ENCODE measurements at regions not wholly inside any gene's neighbourhood (a gene's known extent, or its start where the extent isn't known, plus 50 kb on each side); places are given as distances from the start of the nearest gene placed in this dataset.

GRCh38 chr10:76700241-76700640 is 937.4 kb downstream of the KCNMA1 start:
- no peak for TF ChIP-seq TCF7 (CRISPR knock-in tag; IDR thresholded peaks at IDR 0.05; ENCODE audit: low read depth)
- no peak for TF ChIP-seq E2F4 (CRISPR knock-in tag; IDR thresholded peaks at IDR 0.05; ENCODE audit: borderline replicate concordance, low read depth)
- no peak for TF ChIP-seq ZNF138 (CRISPR knock-in tag; conservative IDR thresholded peaks at IDR 0.05)
- no peak for TF ChIP-seq IRF2 (CRISPR knock-in tag; IDR thresholded peaks at IDR 0.05; ENCODE audit: borderline replicate concordance, low read depth)
- no peak for TF ChIP-seq RELA (CRISPR knock-in tag; IDR thresholded peaks at IDR 0.05; ENCODE audit: borderline replicate concordance)
- TF ChIP-seq ZNF423 (CRISPR knock-in tag; IDR thresholded peaks at IDR 0.05): no peak
- no peak for TF ChIP-seq ZBTB43 (CRISPR knock-in tag; IDR thresholded peaks at IDR 0.05)
- TF ChIP-seq, protein P1, sequence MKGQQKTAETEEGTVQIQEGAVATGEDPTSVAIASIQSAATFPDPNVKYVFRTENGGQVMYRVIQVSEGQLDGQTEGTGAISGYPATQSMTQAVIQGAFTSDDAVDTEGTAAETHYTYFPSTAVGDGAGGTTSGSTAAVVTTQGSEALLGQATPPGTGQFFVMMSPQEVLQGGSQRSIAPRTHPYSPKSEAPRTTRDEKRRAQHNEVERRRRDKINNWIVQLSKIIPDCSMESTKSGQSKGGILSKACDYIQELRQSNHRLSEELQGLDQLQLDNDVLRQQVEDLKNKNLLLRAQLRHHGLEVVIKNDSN (CRISPR knock-in tag; IDR thresholded peaks at IDR 0.05): no peak
- Mint-ChIP-seq H3K9me3 (peaks cover 12% of the 10 kb centered on the region), H3K4me1 (peaks cover 9% of the 10 kb centered on the region), H3K27ac (no peak overlapping the region), H3K36me3 (no peaks in the 10 kb centered on the region), H3K4me3 (no peak overlapping the region), H3K27me3 (ENCODE audit: low read depth) (no peaks in the 10 kb centered on the region)
- no peak for DNase-seq (ENCODE audit: low spot score)
- POLR2A ChIA-PET: no interaction called here
- CTCF ChIA-PET: no interaction called here
- ATAC-seq: no peak

GRCh38 chr10:76697923-76698322 is 939.7 kb downstream of the KCNMA1 start:
- Mint-ChIP-seq H3K4me3 (no peak overlapping the region), H3K27ac (no peak overlapping the region), H3K36me3 (peaks cover 5% of the 10 kb centered on the region; the same call in 1 of the 2 replicates), H3K27me3 (ENCODE audit: low read depth) (no peaks in the 10 kb centered on the region), H3K4me1 (peaks cover 9% of the 10 kb centered on the region), H3K9me3 (peaks cover 29% of the 10 kb centered on the region)
- ChIA-PET CTCF (interaction anchor here (0.9 kb wide), 1 partner anchor 205 kb away, joined by 3 read pairs; no protein-coding TSS in a partner anchor), POLR2A (interaction anchor here (1.0 kb wide), 1 partner anchor 287 kb away, joined by 3 read pairs; no protein-coding TSS in a partner anchor)
- no peak for TF ChIP-seq TEAD1 (CRISPR knock-in tag; IDR thresholded peaks at IDR 0.05)
- peak; percentile 95 for TF ChIP-seq ZNF423 (CRISPR knock-in tag; IDR thresholded peaks at IDR 0.05)
- peak; percentile 26; the same call in 1 of the 2 replicates for ATAC-seq
- DNase-seq (ENCODE audit: low spot score): no peak

DNA sequence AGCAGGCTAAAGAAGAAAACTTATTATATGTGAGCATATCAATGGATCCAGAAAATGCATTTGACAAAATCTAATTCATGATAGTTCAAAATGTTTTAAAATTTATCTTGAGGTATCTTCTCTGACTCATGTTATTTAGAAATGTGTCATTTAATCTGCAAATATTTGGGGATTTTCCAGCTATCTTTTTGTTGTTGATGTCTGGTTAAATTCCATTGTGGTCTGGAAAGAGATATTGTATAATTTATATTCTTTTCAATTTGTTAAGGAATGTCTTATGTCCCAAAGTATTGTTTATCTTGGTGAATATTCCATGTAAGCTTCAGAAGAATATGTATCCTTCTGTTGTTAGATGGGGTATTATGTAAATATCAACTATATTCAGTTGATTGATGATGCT is 942.5 kb downstream of the KCNMA1 start:
- Mint-ChIP-seq H3K4me3 (no peak overlapping the region), H3K4me1 (peaks cover 9% of the 10 kb centered on the region), H3K27ac (no peak overlapping the region), H3K36me3 (peaks cover 27% of the 10 kb centered on the region), H3K27me3 (ENCODE audit: low read depth) (no peaks in the 10 kb centered on the region), H3K9me3 (peaks cover 45% of the 10 kb centered on the region)
- CTCF ChIA-PET: no interaction called here
- POLR2A ChIA-PET: no interaction called here
- DNase-seq (ENCODE audit: low spot score) (no peak), ATAC-seq (no peak)
- no peak for TF ChIP-seq ZNF512 (CRISPR knock-in tag; IDR thresholded peaks at IDR 0.05; ENCODE audit: borderline replicate concordance)
- no peak for TF ChIP-seq NFYB (CRISPR knock-in tag; conservative IDR thresholded peaks at IDR 0.05; ENCODE audit: low read depth)
- TF ChIP-seq, protein P2, sequence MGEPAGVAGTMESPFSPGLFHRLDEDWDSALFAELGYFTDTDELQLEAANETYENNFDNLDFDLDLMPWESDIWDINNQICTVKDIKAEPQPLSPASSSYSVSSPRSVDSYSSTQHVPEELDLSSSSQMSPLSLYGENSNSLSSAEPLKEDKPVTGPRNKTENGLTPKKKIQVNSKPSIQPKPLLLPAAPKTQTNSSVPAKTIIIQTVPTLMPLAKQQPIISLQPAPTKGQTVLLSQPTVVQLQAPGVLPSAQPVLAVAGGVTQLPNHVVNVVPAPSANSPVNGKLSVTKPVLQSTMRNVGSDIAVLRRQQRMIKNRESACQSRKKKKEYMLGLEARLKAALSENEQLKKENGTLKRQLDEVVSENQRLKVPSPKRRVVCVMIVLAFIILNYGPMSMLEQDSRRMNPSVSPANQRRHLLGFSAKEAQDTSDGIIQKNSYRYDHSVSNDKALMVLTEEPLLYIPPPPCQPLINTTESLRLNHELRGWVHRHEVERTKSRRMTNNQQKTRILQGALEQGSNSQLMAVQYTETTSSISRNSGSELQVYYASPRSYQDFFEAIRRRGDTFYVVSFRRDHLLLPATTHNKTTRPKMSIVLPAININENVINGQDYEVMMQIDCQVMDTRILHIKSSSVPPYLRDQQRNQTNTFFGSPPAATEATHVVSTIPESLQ (CRISPR knock-in tag; IDR thresholded peaks at IDR 0.05): no peak
- TF ChIP-seq ZNF396 (CRISPR knock-in tag; IDR thresholded peaks at IDR 0.05; ENCODE audit: borderline replicate concordance): no peak
- TF ChIP-seq, protein P3, sequence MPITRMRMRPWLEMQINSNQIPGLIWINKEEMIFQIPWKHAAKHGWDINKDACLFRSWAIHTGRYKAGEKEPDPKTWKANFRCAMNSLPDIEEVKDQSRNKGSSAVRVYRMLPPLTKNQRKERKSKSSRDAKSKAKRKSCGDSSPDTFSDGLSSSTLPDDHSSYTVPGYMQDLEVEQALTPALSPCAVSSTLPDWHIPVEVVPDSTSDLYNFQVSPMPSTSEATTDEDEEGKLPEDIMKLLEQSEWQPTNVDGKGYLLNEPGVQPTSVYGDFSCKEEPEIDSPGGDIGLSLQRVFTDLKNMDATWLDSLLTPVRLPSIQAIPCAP (CRISPR knock-in tag; IDR thresholded peaks at IDR 0.05): no peak
- no peak for TF ChIP-seq ARID4B (CRISPR knock-in tag; IDR thresholded peaks at IDR 0.05; ENCODE audit: borderline replicate concordance)
- TF ChIP-seq FOXJ3 (CRISPR knock-in tag; IDR thresholded peaks at IDR 0.05; ENCODE audit: borderline replicate concordance): no peak
- TF ChIP-seq NR1H2 (CRISPR knock-in tag; IDR thresholded peaks at IDR 0.05): no peak
- no peak for TF ChIP-seq E2F4 (CRISPR knock-in tag; IDR thresholded peaks at IDR 0.05; ENCODE audit: borderline replicate concordance, low read depth)
- TF ChIP-seq ZNF138 (CRISPR knock-in tag; conservative IDR thresholded peaks at IDR 0.05): no peak

All from WTC11 (cell line).